ENCODE measurements at regions not wholly inside any gene's neighbourhood (a gene's known extent, or its start where the extent isn't known, plus 50 kb on each side); places are given as distances from the start of the nearest gene placed in this dataset.

DNA sequence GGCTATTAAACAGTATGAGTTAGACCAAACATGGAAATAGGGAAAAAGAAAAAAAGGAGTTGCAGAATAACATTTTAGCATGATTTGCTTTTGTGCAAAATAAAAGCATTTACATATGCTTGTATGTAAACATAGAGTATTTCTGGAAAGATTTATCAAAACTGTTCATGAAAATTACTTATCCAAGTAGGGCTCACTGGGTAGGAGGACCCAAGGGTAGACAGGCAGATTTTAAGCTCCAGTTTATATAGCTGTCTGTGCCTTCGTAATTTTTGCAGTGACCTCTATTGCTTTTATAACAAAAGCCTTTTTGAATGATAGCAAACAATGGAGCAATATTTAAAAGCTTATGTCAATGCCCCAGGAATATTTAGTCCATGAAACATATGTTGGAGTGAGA is 228.8 kb upstream of the IRF2BP2 start:
- Histone ChIP-seq H3K36me3 (no peaks in the 10 kb centered on the region), H3K4me3 (no peak overlapping the region), H3K4me1 (peaks cover 0 to 73% of the 10 kb centered on the region in 2 donors), H3K9me3 (no peaks in the 10 kb centered on the region), H3K27ac (peak overlapping the region in 1 of 2 donors; percentile 68), H3K27me3 (no peaks in the 10 kb centered on the region)
- TF ChIP-seq, protein P1, sequence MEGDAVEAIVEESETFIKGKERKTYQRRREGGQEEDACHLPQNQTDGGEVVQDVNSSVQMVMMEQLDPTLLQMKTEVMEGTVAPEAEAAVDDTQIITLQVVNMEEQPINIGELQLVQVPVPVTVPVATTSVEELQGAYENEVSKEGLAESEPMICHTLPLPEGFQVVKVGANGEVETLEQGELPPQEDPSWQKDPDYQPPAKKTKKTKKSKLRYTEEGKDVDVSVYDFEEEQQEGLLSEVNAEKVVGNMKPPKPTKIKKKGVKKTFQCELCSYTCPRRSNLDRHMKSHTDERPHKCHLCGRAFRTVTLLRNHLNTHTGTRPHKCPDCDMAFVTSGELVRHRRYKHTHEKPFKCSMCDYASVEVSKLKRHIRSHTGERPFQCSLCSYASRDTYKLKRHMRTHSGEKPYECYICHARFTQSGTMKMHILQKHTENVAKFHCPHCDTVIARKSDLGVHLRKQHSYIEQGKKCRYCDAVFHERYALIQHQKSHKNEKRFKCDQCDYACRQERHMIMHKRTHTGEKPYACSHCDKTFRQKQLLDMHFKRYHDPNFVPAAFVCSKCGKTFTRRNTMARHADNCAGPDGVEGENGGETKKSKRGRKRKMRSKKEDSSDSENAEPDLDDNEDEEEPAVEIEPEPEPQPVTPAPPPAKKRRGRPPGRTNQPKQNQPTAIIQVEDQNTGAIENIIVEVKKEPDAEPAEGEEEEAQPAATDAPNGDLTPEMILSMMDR (IDR thresholded peaks at IDR 0.05) = no peak
- DNase-seq (no peak), ATAC-seq (no peak)
- intact Hi-C loops (cut with DNase I) = no loop called here

DNA sequence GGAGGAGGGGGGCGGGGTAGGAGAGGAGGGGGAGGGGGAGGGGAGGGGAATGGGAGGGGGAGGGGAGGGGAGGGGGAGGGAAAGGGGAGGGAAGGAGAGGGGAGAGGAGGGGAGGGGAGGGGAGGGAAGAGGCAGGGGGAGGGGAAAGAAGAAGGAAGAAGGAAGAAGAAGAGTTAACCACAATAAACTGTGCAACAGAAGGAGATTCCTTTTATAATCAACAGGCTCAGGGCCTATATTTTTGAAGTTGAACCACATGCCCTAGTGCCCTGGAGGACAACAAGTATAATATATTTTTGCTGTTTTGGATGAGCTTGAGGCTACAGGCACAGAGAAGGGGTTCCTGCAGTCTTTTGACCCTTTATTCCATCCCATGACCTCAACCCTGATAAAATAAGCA is 228.2 kb upstream of the IRF2BP2 start:
- H3K4me3 ChIP-seq = no peak overlapping the region
- H3K27me3 ChIP-seq = no peaks in the 10 kb centered on the region
- intact Hi-C loops (cut with DNase I) = no loop called here
- TF ChIP-seq, protein P1 (IDR thresholded peaks at IDR 0.05) = no peak
- H3K4me1 ChIP-seq = peaks cover 0 to 66% of the 10 kb centered on the region in 2 donors
- DNase-seq (no peak), ATAC-seq (no peak)
- H3K27ac ChIP-seq = peak overlapping the region in 1 of 2 donors; percentile 68
- no peaks in the 10 kb centered on the region for H3K9me3 ChIP-seq
- no peaks in the 10 kb centered on the region for H3K36me3 ChIP-seq

DNA sequence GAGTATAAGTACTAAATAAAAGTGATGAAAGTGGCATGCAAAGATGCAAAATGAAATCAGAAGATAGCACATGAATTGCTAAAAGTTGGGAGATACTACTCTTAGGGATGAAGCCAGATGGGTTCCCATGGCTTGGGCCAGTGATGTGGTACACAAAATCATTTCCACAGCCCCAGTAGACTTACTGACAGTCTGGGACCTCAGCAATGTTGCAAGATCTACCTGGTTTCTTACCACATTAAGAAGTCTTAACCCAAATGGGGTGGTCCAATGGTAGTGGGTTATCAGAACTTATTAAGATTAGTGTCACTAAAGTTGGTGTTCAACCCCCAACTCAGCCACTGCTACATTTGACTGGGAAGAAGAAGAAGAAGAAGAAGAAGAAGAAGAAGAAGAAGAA is 227.7 kb upstream of the IRF2BP2 start:
- no peak for ATAC-seq
- TF ChIP-seq, protein P1 (IDR thresholded peaks at IDR 0.05) = no peak
- Histone ChIP-seq H3K4me1 (peaks cover 0 to 62% of the 10 kb centered on the region in 2 donors), H3K27ac (peak overlapping the region in 1 of 2 donors; percentile 45), H3K36me3 (no peaks in the 10 kb centered on the region), H3K4me3 (no peak overlapping the region), H3K27me3 (no peaks in the 10 kb centered on the region), H3K9me3 (no peaks in the 10 kb centered on the region)
- intact Hi-C loops (cut with DNase I) = no loop called here
- no peak for DNase-seq

DNA sequence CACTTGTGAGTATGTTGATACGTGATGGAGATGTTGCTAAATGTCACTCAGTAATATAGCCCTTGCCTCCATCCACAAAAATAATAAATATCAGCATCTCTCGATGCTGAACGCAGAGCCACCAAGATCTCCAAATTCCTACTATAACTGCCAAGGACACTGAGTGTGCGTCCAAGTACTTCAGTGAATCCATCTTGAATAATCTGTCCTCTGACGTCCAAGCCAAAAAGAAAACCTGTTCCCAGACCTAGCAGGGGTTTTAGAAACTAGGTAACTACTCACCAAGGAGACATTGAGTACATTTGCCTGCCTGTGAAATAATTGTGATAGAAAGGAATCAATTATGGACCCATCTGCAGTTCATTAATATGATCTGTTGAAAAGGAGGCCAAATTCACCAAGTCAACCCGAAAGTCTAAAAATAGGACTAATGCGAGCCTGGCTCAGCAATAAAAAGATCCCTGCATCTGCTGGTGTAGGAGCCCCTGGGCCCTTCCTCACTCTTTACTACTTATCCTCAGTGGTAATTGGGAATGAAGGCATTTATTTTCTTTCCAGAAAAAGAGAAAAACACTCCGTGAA is 226.9 kb upstream of the IRF2BP2 start:
- no peaks in the 10 kb centered on the region for H3K27me3 ChIP-seq
- TF ChIP-seq, protein P1 (IDR thresholded peaks at IDR 0.05) = no peak
- H3K9me3 ChIP-seq = no peaks in the 10 kb centered on the region
- ATAC-seq (no peak), DNase-seq (no peak)
- H3K4me1 ChIP-seq = peaks cover 0 to 53% of the 10 kb centered on the region in 2 donors
- H3K27ac ChIP-seq = peak overlapping the region in 1 of 2 donors; percentile 45
- H3K36me3 ChIP-seq = no peaks in the 10 kb centered on the region
- intact Hi-C loops (cut with DNase I) = no loop called here
- H3K4me3 ChIP-seq = no peak overlapping the region

DNA sequence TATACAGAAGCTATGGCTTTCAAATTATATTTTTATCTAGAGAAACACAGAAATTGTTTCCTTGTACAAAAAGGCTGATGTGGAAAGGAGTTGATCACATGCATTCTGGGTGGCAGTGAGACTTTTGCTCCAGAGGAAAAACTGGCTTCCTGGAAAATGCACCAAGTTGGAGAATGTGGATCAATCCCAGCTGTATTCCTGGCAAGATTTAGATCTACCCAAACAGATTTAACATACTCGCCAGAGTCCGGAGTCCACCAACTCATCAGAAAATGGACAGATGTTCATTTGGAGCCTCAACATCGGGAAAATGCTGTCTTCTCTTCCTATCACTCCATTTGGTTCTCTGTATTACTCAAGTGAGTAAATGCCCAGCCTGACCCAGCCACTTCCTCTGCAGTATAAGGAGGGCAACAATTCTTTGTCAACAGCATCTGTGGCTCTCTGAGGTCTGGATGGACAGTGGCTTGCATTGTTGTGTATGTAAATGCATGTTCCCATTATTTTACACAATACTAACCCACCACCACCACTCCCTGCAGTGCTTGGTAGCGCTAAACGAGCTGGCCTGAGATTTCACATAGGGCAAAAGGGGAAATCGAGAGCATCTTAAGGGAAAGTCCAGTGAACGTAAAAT is 226.2 kb upstream of the IRF2BP2 start:
- peak overlapping the region in 1 of 2 donors; percentile 45 for H3K27ac ChIP-seq
- H3K36me3 ChIP-seq = no peaks in the 10 kb centered on the region
- ATAC-seq (peak; percentile 45), DNase-seq (no peak)
- no peak overlapping the region for H3K4me3 ChIP-seq
- H3K9me3 ChIP-seq = no peaks in the 10 kb centered on the region
- H3K27me3 ChIP-seq = no peaks in the 10 kb centered on the region
- TF ChIP-seq, protein P1 (IDR thresholded peaks at IDR 0.05) = no peak
- intact Hi-C loops (cut with DNase I) = no loop called here
- H3K4me1 ChIP-seq = peaks cover 0 to 46% of the 10 kb centered on the region in 2 donors
